Cardiac septum (tissue), 1 donor: ENCODE measurements at regions not wholly inside any gene's neighbourhood (a gene's known extent, or its start where the extent isn't known, plus 50 kb on each side); places are given as distances from the start of the nearest gene placed in this dataset.

Experiments used
- DNase-seq: peaks from one replicate; pipeline ENCODE4 v3.0.0-alpha.2; 2020; ENCODE audit warnings: low spot score
- intact Hi-C: fragments of 100-400 bp; cut with DNase I; formaldehyde crosslinking; loops from one replicate; pipeline ENCODE4 v1.14.0; 2022
- donor health status: DM: no; HTN: no; CAD: no.

GRCh38 chr1:2865000-2865399, 63.5 kb upstream of the TTC34 start:
- no peak for DNase-seq
- intact Hi-C loops: loop anchor here (5.0 kb wide), 1 partner anchor 52 kb away; no protein-coding TSS in a partner anchor

DNA sequence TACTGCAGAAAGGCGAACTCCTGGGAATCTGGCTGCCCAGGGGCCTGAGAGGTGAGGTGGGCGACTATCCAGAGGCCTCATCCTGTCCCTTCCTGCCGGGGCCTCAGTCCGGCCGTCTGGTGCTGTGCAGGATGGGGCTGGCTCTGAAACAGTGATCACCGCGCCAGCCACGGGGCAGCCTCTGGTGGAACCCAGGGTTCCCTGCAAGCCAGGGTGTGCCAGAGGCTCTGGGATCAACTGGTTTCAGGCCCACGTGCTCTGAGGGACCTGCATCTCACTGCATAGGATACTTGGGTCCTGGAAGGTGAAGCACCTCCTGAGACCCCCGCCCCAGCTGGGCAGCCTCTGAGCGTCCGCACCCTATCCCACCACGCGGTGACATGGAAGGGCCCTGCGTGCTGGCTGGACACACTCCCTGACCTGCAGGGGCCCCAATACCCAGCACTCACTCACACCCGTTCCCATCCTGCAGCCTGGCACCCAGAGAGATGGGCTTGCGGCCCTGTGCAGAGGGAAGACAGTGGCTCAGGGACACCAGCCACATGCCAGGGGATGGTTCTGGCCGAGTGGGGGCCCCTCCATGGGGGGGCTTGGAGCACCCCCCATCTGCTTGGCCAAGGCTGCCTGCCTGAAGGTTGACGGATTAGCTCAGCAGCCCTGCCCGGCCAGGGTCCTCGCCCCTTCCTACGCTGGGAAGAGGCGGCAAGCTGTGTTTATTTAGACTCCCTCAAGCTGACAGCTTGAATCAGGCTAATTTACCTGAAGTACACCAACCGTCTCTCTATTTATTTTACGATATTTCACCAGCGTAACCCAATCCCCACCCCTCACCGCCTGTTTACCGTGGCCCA, 64.3 kb upstream of the TTC34 start:
- DNase-seq: no peak
- intact Hi-C loops: loop anchor here (5.0 kb wide), 1 partner anchor 52 kb away; no protein-coding TSS in a partner anchor

- intact Hi-C loops: loop anchor here (5.0 kb wide), 1 partner anchor 51 kb away; no protein-coding TSS in a partner anchor
- DNase-seq: no peak
Observed at GRCh38 chr1:2866422-2867086, 65.1 kb upstream of the TTC34 start.

DNA sequence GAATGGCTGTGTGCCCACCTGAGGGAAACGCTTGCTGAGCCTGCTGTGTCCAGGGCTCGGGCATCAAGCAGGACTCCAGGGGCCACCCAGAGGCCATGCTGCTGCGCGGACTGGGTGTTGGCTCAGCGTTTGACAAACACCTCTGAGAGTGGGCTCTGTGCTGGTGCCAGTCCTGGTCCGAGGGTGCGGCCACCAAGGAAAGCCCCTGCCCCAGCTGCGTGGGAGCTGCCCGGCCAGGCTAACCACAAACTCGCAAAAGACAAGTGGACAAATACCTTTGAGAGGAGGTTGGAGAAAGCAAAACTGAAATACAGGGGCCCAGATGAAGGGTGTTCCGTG, 65.6 kb upstream of the TTC34 start:
- intact Hi-C loops: loop anchor here (5.0 kb wide), 1 partner anchor 50 kb away; no protein-coding TSS in a partner anchor
- DNase-seq: no peak

DNA sequence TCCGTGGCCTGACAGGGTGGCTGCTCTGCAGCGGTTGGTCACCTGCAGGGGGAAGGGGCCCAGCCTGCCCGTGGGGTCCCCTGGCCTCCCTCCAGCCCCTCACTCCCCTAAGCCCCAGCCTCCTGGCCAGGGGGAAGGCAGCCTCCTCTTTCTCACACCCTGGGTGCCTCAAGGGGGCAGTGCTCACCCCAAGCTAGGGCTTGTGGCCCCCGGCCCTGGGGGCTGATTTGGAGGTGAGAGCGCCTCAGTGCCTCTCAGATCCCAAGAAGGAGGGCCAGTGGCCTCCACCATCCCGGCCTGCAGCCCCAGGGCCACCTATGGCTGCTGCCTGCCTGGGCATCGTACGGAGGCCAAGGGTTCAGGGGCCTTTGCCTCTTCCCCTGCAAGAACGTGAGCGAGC, 66.4 kb upstream of the TTC34 start:
- no peak for DNase-seq
- intact Hi-C loops: loop anchor here (5.0 kb wide), 1 partner anchor 49 kb away; no protein-coding TSS in a partner anchor

DNA sequence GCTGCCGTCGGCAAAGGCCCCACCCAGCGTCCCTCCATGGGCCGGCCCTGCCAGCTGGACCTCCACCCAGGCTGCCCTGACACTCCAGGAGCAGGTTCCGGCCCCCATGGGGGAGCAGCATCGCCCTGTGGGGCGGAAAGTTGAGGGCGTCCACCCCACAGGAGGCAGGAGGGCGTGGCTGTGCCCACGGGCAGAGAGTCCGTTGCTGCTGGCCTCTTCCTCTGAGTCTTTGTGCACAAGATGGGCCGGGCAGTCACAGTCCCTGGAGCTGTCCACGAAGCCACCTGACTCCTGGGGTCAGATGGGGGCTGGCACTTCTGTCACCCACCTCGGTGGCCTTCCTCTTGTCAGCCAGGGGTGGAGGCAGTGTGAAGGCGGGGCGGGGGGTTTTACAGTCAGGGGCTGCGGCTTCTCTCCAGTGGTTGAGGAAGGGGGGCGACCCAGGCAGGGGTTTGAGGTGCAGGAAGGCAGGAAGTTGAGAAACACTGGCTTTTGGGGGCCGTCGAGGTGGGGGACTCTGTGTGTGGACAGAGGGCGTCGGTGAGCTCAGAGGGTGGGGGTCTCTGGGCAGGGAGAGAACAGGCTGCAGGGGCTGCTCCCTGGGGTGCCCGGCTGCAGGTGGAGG, 67.2 kb upstream of the TTC34 start:
- DNase-seq: no peak
- intact Hi-C loops: loop anchor here (5.0 kb wide), 1 partner anchor 49 kb away; no protein-coding TSS in a partner anchor

DNA sequence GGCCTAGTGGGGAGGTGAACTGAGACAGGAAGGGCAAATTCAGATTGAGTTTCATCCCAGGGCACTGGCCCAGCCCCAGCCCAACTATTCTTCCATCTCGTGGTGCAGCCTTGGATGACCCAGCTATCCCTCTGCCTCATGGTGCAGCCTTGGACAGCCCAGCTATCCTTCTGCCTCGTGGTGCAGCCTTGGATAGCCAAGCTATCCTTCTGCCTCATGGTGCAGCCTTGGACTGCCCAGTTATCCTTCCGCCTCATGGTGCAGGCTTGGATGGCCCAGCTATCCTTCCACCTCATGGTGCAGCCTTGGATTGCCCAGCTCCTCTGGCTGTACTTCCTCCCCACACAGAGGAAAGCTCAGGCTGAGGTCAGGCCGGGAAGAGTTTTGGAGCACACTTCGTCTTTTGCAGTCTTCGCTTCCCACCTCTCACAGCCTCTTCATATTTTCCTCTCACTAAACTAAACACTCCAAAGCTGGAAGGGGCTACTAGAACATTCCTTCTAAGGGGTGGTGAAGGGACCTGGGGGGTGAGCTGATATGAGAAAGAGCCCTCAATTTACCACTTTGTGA, 69.8 kb upstream of the TTC34 start:
- no peak for DNase-seq
- intact Hi-C loops: no loop called here

DNA sequence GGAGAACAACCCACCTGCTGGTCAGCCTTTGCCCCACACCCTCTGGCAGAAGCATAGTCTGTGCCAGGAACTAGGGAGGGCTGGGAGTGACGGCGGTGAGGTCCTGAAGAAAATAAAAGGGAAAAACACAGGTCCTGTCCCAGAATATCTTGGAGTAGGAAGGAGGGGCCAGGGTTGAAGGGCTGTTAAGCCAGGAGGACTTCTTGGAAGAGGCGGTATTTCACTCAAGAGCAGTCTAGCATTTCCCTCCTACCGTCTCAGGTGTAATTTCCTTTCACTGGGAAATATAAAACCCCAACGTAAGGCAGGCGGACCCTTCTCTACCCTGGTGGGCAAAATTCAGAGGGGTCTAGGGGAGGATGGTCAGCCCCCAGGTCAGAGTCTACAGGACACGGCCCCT, 72.7 kb upstream of the TTC34 start:
- intact Hi-C loops: no loop called here
- DNase-seq: no peak

DNA sequence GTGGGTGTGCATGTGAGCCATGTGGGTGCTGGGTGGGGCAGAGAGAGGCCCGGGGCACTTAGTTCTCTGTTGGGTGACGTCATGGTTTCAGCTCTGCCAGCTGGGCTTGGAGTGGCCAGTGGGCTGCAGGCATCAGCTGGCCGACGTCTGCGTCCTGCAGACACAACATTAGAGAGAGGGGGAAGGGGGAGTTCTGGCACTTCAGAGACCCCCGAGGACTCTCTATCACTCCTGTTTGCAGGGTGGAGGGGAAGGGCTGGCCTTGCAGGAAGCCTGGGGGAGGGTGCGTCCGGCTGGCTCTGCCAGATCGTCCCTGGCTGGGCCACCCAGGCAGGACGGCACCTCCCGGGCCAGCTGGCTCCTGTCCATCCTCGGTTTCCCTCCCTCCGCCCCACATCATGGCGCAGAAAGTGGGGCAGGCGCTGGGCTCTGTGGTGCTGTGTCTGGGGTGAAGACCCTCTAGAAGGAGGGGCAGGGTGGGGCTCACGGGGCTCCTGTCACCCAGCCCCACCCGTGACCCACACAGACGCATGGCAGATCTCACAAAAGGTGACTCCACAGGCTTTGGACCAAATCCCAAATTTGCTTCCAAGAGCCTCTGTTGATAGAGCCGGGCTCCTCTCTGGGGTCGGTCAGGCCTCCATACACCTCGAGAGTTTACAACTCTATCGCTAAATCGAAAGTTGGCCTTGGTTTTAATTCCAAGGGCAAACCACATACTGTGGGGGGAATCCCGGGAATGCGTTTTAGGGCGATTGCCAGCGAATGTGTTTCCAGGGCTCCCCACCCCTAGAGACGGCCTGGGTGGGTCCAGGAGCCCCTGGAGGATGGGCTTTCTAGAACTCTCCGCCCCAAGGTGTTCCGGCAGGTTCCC, 73.4 kb upstream of the TTC34 start:
- intact Hi-C loops: no loop called here
- no peak for DNase-seq

DNA sequence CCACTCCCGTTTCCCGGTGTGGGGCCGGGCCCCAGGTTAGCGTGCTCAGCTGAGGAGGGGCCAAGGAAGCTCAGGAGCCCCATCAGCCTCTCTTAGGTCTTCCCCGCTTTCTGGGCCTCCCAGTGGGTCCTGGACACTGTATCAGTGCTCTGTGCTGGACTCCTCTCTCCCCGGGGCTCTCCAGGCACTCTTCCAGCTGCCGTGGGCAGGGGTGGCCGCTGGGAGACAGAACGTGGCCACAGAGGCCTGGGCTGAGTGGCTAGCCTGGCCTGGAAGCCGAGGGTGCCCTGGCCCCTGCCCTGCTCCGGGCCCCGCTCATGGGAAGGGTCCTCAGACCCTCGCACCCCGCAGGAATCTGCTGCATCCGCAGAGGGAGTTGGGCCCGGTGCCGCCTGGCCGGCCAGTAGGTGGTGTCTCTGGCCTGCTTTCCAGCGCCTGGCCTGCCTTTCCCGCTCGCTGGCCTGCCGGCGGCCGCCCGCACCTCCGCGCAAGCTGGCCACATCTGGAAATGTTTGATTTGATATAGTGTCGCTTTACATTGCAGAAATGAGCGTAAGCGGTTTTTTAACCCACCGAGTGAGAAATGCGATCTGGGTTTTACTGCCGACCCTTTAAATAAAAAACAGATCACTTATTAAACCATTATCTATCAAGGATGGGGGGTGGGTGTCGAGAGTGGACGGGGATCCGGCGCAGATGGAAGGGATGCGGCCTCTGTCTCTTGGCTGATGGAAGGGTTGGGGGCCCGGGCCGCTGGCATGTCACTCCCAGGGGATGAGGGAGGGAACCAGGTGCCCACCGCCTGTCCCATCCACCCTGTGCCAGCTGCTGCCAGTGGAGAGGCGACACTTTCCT, 74.4 kb upstream of the TTC34 start:
- intact Hi-C loops: loop anchor here (1.0 kb wide), 1 partner anchor 548 kb away; no protein-coding TSS in a partner anchor
- DNase-seq: no peak

- intact Hi-C loops: loop anchor here (1.0 kb wide), 1 partner anchor 547 kb away; no protein-coding TSS in a partner anchor
- no peak for DNase-seq
Observed at GRCh38 chr1:2876846-2877245, 75.4 kb upstream of the TTC34 start.

GRCh38 chr1:2877391-2877790, 75.9 kb upstream of the TTC34 start:
- no peak for DNase-seq
- intact Hi-C loops: no loop called here

DNA sequence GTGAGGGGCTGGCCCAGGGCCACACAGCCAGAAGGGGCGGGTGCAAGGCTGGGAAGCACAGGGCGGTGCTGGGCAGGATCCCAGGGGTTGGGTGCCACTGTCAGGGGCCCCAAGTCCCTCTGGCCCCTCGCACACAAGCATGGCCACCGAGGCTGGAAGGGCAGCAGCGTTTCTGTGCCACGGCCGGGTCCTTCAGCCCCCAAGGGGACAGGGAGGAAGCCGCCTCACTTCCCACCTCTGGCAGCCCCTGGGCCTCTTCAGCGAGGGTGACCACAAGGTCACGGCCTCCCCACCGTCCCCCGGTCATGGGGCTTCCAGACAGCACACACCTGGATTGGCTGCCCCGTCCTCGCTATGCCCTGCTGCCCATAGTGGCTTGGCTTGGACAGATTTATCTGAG, 77.1 kb upstream of the TTC34 start:
- DNase-seq: no peak
- intact Hi-C loops: no loop called here

- intact Hi-C loops: no loop called here
- no peak for DNase-seq
Observed at GRCh38 chr1:2879026-2879425, 77.5 kb upstream of the TTC34 start.

GRCh38 chr1:2879591-2879990, 78.1 kb upstream of the TTC34 start:
- DNase-seq: no peak
- intact Hi-C loops: no loop called here

- intact Hi-C loops: no loop called here
Observed at GRCh38 chr1:2880086-2880485, 78.6 kb upstream of the TTC34 start.

DNA sequence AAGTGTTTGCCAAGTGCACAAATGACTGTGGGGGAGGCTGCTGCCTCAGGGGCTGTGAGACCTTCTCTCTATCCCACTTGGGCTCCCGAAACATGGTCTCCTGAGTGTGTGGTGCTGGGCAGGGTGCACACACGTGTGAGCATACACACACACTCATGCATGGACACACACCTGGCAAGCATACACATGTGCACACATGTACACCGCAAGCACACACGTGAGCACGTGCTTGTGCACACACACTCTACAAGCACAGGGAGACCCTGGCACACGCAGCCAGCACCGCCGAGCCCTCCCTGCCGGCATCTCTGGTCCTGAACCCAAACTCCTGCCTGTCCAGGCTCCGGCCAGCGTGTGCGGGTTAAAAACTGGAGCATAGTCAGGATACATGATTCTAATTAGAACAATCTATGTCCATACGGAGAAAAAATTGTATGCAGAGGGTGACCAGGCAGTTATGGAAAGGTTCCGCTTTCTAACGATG, 79.4 kb upstream of the TTC34 start:
- intact Hi-C loops: no loop called here
- no peak for DNase-seq

More at GRCh38 chr1:2880086-2880485, 78.6 kb upstream of the TTC34 start:
- DNase-seq: no peak

DNA sequence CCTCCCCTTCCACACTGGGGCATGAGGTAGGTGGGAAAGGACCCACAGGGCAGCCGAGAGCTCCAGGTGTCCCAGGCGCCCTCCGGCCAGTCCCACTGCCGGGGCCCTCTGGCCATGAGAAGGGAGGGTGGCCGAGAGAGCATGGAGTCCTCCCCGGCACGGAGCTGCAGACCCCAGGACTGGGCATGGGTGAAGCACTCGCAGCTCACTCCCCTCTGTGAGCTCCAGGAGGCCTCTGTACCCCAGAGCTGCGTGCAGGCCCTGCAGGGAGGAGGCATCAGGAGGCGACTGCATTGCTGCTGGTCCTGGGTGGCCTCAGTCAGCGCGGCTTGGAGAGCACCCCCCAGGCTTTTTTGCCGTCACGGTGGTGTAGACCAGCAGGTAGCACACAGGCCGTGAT, 80.1 kb upstream of the TTC34 start:
- intact Hi-C loops: no loop called here
- DNase-seq: no peak
